RWPE2 (cell line): ENCODE measurements at regions not wholly inside any gene's neighbourhood (a gene's known extent, or its start where the extent isn't known, plus 50 kb on each side); places are given as distances from the start of the nearest gene placed in this dataset.
"Not testable (repeated sequence)": the region's sequence is repeated elsewhere in the genome, so short reads cannot be mapped to it uniquely, and the experiment has no call there.

Source experiments
- ATAC-seq: fragments of 200-7000 bp; cut with Tn5 transposase; 3 replicates; pipeline ENCODE4 v1.9.1; 2021; ENCODE audit warnings: low read depth
- DNase-seq: peaks from one replicate; pipeline ENCODE4 v3.0.0-alpha.2; 2020; ENCODE audit warnings: low spot score
- H3K27ac ChIP-seq: fragments of 450-650 bp; 2 replicates; pipeline ENCODE4 v1.5.1; 2017; ENCODE audit warnings: mild to moderate bottlenecking; ENCODE audit not compliant: poor library complexity, severe bottlenecking
- H3K27me3 ChIP-seq: fragments of 250-450 bp; sonication (Bioruptor Pico); 2 replicates; pipeline ENCODE4 v1.5.1; 2021; ENCODE audit warnings: mild to moderate bottlenecking, moderate library complexity; ENCODE audit not compliant: insufficient read depth, poor library complexity, severe bottlenecking
- H3K36me3 ChIP-seq: fragments of 250-450 bp; sonication (Bioruptor Pico); 2 replicates; pipeline ENCODE4 v1.5.1; 2020; ENCODE audit warnings: low read depth, mild to moderate bottlenecking, moderate library complexity
- H3K4me1 ChIP-seq: fragments of 250-450 bp; sonication (Bioruptor Pico); 2 replicates; pipeline ENCODE4 v1.5.1; 2021; ENCODE audit warnings: mild to moderate bottlenecking, moderate library complexity; ENCODE audit not compliant: insufficient read depth, poor library complexity, severe bottlenecking
- H3K4me3 ChIP-seq: fragments of 250-450 bp; sonication (Bioruptor Pico); 2 replicates; pipeline ENCODE4 v1.5.1; 2021; ENCODE audit warnings: mild to moderate bottlenecking, moderate library complexity; ENCODE audit not compliant: severe bottlenecking
- H3K9me3 ChIP-seq: fragments of 250-450 bp; sonication (Bioruptor Pico); 2 replicates; pipeline ENCODE4 v1.5.1; 2021; ENCODE audit warnings: mild to moderate bottlenecking, moderate library complexity; ENCODE audit not compliant: severe bottlenecking
- TF ChIP-seq, protein P1 (sequence below): fragments of 450-650 bp; IDR thresholded peaks from one replicate; pipeline ENCODE4 v1.5.1; 2017; ENCODE audit warnings: mild to moderate bottlenecking, moderate library complexity; ENCODE audit not compliant: poor library complexity, severe bottlenecking

DNA sequence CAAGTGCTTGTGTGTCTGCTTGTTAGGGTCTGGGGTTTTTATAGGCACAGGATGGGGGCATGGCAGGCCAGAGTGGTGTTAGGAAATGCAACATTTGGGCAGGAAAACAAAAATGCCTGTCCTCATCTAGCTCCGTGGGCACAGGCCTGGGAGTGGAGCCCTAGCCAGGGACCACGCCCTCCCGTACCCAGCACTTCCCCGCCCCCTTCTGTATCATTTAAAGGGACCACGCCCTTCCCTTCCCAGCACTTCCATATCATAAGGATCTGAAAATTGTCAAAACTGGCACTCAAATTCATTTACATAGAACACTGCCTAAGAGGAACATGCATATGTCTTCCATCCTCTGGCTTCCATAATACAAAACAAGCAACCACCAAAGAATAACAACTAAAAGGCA, 185.8 kb downstream of the B3GLCT start:
- Histone ChIP-seq H3K27me3 (no peaks in the 10 kb centered on the region), H3K27ac (no peak overlapping the region), H3K4me1 (no peaks in the 10 kb centered on the region), H3K9me3 (no peaks in the 10 kb centered on the region), H3K4me3 (no peak overlapping the region), H3K36me3 (no peaks in the 10 kb centered on the region)
- DNase-seq: no peak
- TF ChIP-seq, protein P1, sequence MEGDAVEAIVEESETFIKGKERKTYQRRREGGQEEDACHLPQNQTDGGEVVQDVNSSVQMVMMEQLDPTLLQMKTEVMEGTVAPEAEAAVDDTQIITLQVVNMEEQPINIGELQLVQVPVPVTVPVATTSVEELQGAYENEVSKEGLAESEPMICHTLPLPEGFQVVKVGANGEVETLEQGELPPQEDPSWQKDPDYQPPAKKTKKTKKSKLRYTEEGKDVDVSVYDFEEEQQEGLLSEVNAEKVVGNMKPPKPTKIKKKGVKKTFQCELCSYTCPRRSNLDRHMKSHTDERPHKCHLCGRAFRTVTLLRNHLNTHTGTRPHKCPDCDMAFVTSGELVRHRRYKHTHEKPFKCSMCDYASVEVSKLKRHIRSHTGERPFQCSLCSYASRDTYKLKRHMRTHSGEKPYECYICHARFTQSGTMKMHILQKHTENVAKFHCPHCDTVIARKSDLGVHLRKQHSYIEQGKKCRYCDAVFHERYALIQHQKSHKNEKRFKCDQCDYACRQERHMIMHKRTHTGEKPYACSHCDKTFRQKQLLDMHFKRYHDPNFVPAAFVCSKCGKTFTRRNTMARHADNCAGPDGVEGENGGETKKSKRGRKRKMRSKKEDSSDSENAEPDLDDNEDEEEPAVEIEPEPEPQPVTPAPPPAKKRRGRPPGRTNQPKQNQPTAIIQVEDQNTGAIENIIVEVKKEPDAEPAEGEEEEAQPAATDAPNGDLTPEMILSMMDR: no peak
- no peak for ATAC-seq

DNA sequence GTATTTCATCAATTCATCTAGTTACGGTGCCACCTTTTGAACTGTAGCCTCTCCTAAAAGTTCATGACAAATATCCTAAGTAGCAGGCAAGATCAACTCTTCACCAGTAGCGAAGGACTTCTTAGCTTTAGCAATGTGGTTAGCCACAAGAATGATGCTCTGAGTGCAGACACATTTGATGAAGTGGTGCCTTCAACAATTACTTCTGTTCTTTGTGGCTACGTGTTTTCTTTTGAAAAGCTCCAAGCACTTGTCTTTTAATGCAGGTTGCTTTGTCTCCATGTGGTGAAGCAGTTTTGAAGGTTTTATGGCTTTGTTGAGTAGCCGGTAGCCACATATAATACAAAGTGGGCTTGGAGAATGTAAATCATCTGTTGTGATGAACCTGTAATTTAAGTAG, 194.7 kb downstream of the B3GLCT start:
- Histone ChIP-seq H3K4me1 (no peaks in the 10 kb centered on the region), H3K27ac (no peak overlapping the region), H3K36me3 (no peaks in the 10 kb centered on the region), H3K4me3 (no peak overlapping the region), H3K27me3 (no peaks in the 10 kb centered on the region), H3K9me3 (no peaks in the 10 kb centered on the region)
- DNase-seq (no peak), ATAC-seq (no peak)
- TF ChIP-seq, protein P1: no peak

DNA sequence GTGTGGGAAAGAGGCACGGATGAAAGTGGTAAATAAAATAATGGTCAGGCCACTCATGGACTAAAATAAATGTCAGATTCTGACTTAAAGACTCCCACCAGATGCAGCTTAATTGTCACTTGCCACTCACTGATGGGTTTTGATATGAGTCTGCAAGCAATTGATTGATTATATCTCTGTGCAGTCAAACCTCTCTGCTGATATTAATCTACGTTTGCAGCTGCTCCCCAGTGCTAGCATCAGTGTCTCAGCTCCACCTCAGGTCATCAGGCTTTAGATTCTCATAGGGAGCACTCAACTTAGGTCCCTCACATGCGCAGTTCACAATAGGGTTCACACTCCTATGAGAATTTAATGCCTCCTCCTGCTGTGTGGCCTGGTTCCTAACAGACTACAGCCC, 195.3 kb downstream of the B3GLCT start:
- ATAC-seq (no peak), DNase-seq (no peak)
- TF ChIP-seq, protein P1: no peak
- no peaks in the 10 kb centered on the region for H3K27me3 ChIP-seq
- H3K27ac ChIP-seq: no peak overlapping the region
- no peaks in the 10 kb centered on the region for H3K4me1 ChIP-seq
- H3K9me3 ChIP-seq: no peaks in the 10 kb centered on the region
- H3K4me3 ChIP-seq: no peak overlapping the region
- H3K36me3 ChIP-seq: no peaks in the 10 kb centered on the region

DNA sequence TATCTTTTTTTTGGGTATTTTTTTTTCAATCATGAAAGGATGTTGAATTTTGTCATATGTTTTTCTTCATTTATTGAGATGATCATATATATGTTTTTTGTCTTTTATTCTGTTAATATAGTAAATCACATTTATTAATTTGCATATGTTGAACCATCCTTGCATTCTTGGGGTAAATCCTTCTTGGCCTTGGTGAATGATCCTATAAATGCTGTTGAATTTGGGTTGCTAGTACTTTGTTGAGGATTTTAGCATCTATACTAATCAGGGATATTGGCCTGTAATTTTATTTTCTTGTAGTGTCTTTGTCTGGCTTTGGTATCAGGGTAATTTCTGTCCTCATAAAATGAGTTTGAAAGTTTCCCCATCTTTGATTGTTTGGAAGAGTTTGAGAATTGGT, 199.9 kb downstream of the B3GLCT start:
- Histone ChIP-seq H3K27me3 (no peaks in the 10 kb centered on the region), H3K27ac (no peak overlapping the region), H3K9me3 (no peaks in the 10 kb centered on the region), H3K36me3 (no peaks in the 10 kb centered on the region), H3K4me3 (no peak overlapping the region), H3K4me1 (no peaks in the 10 kb centered on the region)
- ATAC-seq (no peak), DNase-seq (no peak)
- TF ChIP-seq, protein P1: no peak

DNA sequence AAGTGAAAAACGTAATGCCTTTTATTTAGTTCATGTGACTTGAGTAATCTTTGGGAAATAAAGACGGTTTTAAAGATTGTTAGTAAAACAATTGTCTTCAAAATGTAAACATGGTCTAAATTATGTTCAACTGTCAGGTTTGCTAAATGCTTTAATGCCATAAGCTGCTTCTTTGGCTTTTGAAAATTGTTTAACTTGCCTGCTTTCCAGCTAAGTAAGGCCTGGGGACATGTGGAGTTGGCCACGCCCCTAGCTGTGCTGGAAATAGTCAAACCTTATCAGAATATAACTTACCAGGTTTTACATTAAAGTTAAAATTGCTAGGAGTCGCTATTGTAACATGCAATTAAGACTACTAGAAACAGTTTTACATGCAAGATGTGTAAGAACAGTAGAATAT, 203.9 kb downstream of the B3GLCT start:
- H3K9me3 ChIP-seq, H3K36me3 ChIP-seq, ATAC-seq, H3K27me3 ChIP-seq, H3K27ac ChIP-seq, H3K4me1 ChIP-seq, DNase-seq, H3K4me3 ChIP-seq: not testable (repeated sequence)
